ENCODE measurements at regions not wholly inside any gene's neighbourhood (a gene's known extent, or its start where the extent isn't known, plus 50 kb on each side); places are given as distances from the start of the nearest gene placed in this dataset.

GRCh38 chr4:85126991-85127591 is 160.6 kb upstream of the WDFY3 start:
- TF ChIP-seq CTCF (IDR thresholded peaks at IDR 0.05) (no peak), EP300 (IDR thresholded peaks at IDR 0.05) (no peak), POLR2AphosphoS5 (IDR thresholded peaks at IDR 0.05) (no peak)

Data from esophagus muscularis mucosa (tissue), 4 donors.